IPS-15b (cell line): ENCODE measurements at regions not wholly inside any gene's neighbourhood (a gene's known extent, or its start where the extent isn't known, plus 50 kb on each side); places are given as distances from the start of the nearest gene placed in this dataset.

Source experiments
- H3K27me3 ChIP-seq: one replicate; pipeline ENCODE4 v1.6.1; 2013; ENCODE audit warnings: low read length; ENCODE audit not compliant: control insufficient read depth, insufficient read depth
- H3K36me3 ChIP-seq: one replicate; pipeline ENCODE4 v1.6.1; 2013; ENCODE audit warnings: low read length; ENCODE audit not compliant: control insufficient read depth, insufficient read depth
- H3K4me1 ChIP-seq: one replicate; pipeline ENCODE4 v1.6.1; 2013; ENCODE audit warnings: mild to moderate bottlenecking, low read length; ENCODE audit not compliant: control insufficient read depth, insufficient read depth
- H3K4me3 ChIP-seq: one replicate; pipeline ENCODE4 v1.5.1; 2013; ENCODE audit warnings: low read depth, low read length
- H3K9ac ChIP-seq: one replicate; pipeline ENCODE4 v1.6.1; 2013; ENCODE audit warnings: low read depth, mild to moderate bottlenecking, low read length
- H3K9me3 ChIP-seq: one replicate; pipeline ENCODE4 v1.6.1; 2013; ENCODE audit warnings: mild to moderate bottlenecking, low read length; ENCODE audit not compliant: control insufficient read depth, insufficient read depth

GRCh38 chr15:70528816-70529215 lies 234.5 kb downstream of the UACA start:
- H3K9me3 ChIP-seq: no peaks in the 10 kb centered on the region
- H3K9ac ChIP-seq: no peak overlapping the region
- H3K4me3 ChIP-seq: no peak overlapping the region
- no peaks in the 10 kb centered on the region for H3K36me3 ChIP-seq
- H3K4me1 ChIP-seq: no peaks in the 10 kb centered on the region
- no peaks in the 10 kb centered on the region for H3K27me3 ChIP-seq

GRCh38 chr15:70528270-70528706 lies 235.1 kb downstream of the UACA start:
- no peaks in the 10 kb centered on the region for H3K4me1 ChIP-seq
- H3K4me3 ChIP-seq: no peak overlapping the region
- H3K9ac ChIP-seq: no peak overlapping the region
- H3K27me3 ChIP-seq: no peaks in the 10 kb centered on the region
- H3K36me3 ChIP-seq: no peaks in the 10 kb centered on the region
- no peaks in the 10 kb centered on the region for H3K9me3 ChIP-seq

DNA sequence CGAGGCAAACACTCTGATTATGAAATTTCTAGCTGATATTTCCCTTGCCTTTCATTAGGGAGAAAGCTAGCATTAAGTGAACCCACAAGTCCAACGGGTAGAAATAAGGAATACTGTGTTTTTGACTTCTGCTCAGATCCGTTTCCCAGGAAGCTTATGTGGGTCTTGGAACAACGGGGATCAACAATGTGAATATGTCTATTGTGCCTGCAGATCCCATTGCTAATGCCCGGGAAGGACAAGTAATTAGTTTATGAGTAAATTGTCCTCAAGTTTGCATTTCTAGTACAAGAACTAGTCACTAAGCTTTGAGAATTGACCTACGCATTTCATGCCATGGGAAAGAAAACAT lies 236.4 kb downstream of the UACA start:
- H3K9me3 ChIP-seq: no peaks in the 10 kb centered on the region
- H3K4me3 ChIP-seq: no peak overlapping the region
- no peak overlapping the region for H3K9ac ChIP-seq
- H3K4me1 ChIP-seq: no peaks in the 10 kb centered on the region
- H3K27me3 ChIP-seq: no peaks in the 10 kb centered on the region
- H3K36me3 ChIP-seq: no peaks in the 10 kb centered on the region

- H3K36me3 ChIP-seq: no peaks in the 10 kb centered on the region
- H3K27me3 ChIP-seq: no peaks in the 10 kb centered on the region
- no peak overlapping the region for H3K4me3 ChIP-seq
- no peaks in the 10 kb centered on the region for H3K9me3 ChIP-seq
- H3K9ac ChIP-seq: no peak overlapping the region
- H3K4me1 ChIP-seq: no peaks in the 10 kb centered on the region
Measured at GRCh38 chr15:70526221-70526973, 237.0 kb downstream of the UACA start.

GRCh38 chr15:70525551-70525950 lies 237.8 kb downstream of the UACA start:
- Histone ChIP-seq H3K4me3 (no peak overlapping the region), H3K9ac (no peak overlapping the region), H3K9me3 (no peaks in the 10 kb centered on the region), H3K36me3 (no peaks in the 10 kb centered on the region), H3K27me3 (no peaks in the 10 kb centered on the region), H3K4me1 (no peaks in the 10 kb centered on the region)

DNA sequence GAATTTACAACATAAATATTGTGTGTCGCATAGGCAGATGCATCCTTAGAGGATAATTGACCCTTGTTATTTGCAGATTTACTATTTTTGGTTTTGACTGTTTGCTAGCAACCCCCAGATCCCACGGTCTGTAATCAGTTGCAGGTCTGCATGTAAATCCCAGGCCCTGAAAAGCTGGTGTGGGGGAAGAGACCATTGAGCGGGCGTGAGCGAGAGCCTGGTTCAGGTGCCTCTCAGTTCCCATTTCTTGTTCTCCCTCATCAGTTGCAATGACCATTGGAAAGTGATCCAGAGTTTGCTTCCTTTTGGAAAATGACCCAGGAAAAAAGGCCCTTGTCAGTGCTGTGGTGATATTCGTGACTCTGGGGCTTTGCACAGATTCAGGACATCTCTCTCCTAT lies 238.9 kb downstream of the UACA start:
- Histone ChIP-seq H3K4me3 (no peak overlapping the region), H3K27me3 (no peaks in the 10 kb centered on the region), H3K9me3 (no peaks in the 10 kb centered on the region), H3K36me3 (no peaks in the 10 kb centered on the region), H3K9ac (no peak overlapping the region), H3K4me1 (no peaks in the 10 kb centered on the region)

DNA sequence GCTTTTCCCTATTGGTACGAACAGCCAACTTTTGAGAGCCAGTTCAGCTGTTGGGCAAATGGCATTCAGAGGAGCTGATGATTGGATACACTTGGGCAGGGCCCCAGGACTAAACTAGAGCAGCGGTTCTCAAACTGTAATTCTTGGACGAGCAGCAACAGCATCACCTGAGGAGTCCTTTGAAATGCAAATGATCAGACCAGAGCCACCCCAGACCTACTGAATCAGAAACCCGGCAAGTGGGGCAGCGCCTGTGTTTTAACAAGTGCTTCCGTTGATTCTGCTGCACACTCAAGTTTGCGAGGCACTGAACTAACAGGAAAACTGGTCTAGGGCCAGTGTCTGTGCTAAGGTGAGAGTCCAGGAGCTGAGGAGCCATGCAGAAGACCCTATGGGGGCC lies 239.7 kb downstream of the UACA start:
- no peaks in the 10 kb centered on the region for H3K4me1 ChIP-seq
- H3K9ac ChIP-seq: no peak overlapping the region
- H3K9me3 ChIP-seq: no peaks in the 10 kb centered on the region
- H3K36me3 ChIP-seq: no peaks in the 10 kb centered on the region
- H3K4me3 ChIP-seq: no peak overlapping the region
- H3K27me3 ChIP-seq: no peaks in the 10 kb centered on the region

DNA sequence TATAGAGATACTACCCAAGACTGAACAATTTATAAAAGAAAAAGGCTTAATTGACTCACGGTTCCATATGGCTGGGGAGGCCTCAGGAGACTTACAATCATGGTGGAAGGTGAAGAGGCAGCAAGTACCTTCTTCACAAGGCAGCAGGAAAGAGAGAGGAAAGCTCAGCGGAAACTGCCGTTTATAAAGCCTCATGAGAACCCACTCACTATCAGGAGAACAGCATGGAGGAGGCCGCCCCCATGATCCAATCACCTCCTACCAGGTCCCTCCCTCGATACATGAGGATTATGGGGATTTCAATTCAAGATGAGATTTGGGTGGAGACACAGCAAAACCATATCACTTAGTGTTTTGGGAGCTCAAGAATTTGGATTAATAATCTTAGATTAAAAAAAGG lies 240.2 kb downstream of the UACA start:
- no peak overlapping the region for H3K4me3 ChIP-seq
- H3K4me1 ChIP-seq: no peaks in the 10 kb centered on the region
- H3K9me3 ChIP-seq: no peaks in the 10 kb centered on the region
- no peaks in the 10 kb centered on the region for H3K27me3 ChIP-seq
- H3K36me3 ChIP-seq: no peaks in the 10 kb centered on the region
- no peak overlapping the region for H3K9ac ChIP-seq

- Histone ChIP-seq H3K9ac (no peak overlapping the region), H3K4me3 (no peak overlapping the region), H3K4me1 (peaks cover 2% of the 10 kb centered on the region)
Measured at GRCh38 chr15:70522323-70522966, 240.9 kb downstream of the UACA start.

GRCh38 chr15:70521576-70522322 lies 241.6 kb downstream of the UACA start:
- H3K4me3 ChIP-seq: no peak overlapping the region
- no peaks in the 10 kb centered on the region for H3K27me3 ChIP-seq
- peaks cover 3% of the 10 kb centered on the region for H3K4me1 ChIP-seq
- H3K9ac ChIP-seq: no peak overlapping the region
- no peaks in the 10 kb centered on the region for H3K36me3 ChIP-seq
- no peaks in the 10 kb centered on the region for H3K9me3 ChIP-seq

More at GRCh38 chr15:70522323-70522966, 240.9 kb downstream of the UACA start:
- no peaks in the 10 kb centered on the region for H3K9me3 ChIP-seq
- H3K27me3 ChIP-seq: no peaks in the 10 kb centered on the region
- H3K36me3 ChIP-seq: no peaks in the 10 kb centered on the region

- no peaks in the 10 kb centered on the region for H3K9me3 ChIP-seq
- H3K9ac ChIP-seq: no peak overlapping the region
- H3K27me3 ChIP-seq: no peaks in the 10 kb centered on the region
- no peak overlapping the region for H3K4me3 ChIP-seq
- H3K36me3 ChIP-seq: no peaks in the 10 kb centered on the region
- H3K4me1 ChIP-seq: peaks cover 3% of the 10 kb centered on the region
Measured at GRCh38 chr15:70519616-70520015, 243.7 kb downstream of the UACA start.

DNA sequence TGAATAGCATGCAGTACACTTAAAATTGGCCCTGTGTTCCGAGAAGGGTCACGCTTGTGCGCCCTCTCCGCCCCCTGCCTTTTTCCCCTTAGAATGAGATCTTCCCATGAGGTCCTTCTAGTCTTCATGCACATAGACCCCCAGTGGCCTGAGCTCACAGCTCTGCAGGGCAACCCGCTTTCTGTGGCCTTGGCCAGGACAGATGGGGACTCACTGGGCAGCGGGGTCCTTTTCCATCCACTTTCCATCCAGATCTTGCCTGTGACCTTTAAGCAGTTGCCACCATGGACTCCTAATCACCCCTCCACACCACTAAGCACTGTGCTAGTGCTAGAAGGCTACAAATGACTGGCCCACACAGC lies 244.4 kb downstream of the UACA start:
- Histone ChIP-seq H3K4me1 (peaks cover 3% of the 10 kb centered on the region), H3K4me3 (no peak overlapping the region), H3K36me3 (no peaks in the 10 kb centered on the region), H3K9me3 (no peaks in the 10 kb centered on the region), H3K9ac (no peak overlapping the region), H3K27me3 (no peaks in the 10 kb centered on the region)
